GM12872 (cell line): ENCODE measurements at regions not wholly inside any gene's neighbourhood (a gene's known extent, or its start where the extent isn't known, plus 50 kb on each side); places are given as distances from the start of the nearest gene placed in this dataset.

Experiments
- TF ChIP-seq, protein P1 (sequence below): IDR thresholded peaks from 3 replicates; pipeline ENCODE4 v1.5.1; 2011; ENCODE audit warnings: low read depth, mild to moderate bottlenecking, low read length, moderate library complexity; ENCODE audit not compliant: insufficient read depth

DNA sequence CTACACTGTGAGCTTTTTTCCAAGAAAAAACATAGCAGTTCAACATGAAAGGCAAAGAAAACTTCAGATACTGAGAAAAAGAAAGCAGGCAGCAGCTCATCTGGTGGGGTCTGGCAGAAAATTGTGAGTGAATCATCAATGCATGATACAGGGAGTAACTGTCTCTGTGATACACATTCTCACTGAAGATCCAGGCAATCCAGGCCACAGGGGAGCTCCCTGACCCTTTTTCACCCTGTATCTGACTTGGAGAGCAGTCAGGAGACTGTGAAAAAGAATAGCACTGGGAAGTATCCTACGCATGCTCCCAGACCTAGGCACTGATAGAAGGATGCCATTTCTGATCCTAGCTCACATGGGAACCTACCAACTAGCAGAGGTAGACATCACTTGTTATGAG lies 269.8 kb downstream of the MBNL1 start:
- TF ChIP-seq, protein P1, sequence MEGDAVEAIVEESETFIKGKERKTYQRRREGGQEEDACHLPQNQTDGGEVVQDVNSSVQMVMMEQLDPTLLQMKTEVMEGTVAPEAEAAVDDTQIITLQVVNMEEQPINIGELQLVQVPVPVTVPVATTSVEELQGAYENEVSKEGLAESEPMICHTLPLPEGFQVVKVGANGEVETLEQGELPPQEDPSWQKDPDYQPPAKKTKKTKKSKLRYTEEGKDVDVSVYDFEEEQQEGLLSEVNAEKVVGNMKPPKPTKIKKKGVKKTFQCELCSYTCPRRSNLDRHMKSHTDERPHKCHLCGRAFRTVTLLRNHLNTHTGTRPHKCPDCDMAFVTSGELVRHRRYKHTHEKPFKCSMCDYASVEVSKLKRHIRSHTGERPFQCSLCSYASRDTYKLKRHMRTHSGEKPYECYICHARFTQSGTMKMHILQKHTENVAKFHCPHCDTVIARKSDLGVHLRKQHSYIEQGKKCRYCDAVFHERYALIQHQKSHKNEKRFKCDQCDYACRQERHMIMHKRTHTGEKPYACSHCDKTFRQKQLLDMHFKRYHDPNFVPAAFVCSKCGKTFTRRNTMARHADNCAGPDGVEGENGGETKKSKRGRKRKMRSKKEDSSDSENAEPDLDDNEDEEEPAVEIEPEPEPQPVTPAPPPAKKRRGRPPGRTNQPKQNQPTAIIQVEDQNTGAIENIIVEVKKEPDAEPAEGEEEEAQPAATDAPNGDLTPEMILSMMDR, result no peak

- TF ChIP-seq, protein P1, result peak; percentile 55
Observed at GRCh38 chr3:152539191-152539764, 270.5 kb downstream of the MBNL1 start.

DNA sequence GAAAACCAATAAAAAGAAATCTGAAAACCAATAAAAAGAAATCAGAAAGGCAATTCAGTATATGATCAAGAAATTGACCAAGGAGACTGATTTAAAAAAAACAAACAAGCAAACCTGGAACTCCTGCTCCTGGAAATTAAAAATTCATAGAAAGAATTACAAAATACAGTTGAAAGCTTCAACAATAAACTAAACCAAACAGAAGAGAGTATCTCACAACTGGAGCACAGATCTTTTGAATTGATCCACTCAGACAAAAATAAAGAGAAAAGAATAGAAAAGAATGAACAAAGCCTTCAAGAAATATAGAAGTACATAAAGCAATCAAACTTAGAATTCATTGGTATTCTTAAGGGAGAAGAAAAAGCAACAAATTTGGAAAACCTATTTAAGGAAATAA lies 271.4 kb downstream of the MBNL1 start:
- TF ChIP-seq, protein P1, result no peak

GRCh38 chr3:152547153-152547552 lies 278.4 kb downstream of the MBNL1 start:
- TF ChIP-seq, protein P1, result no peak

- TF ChIP-seq, protein P1, result no peak
Observed at GRCh38 chr3:152549263-152549662, 280.5 kb downstream of the MBNL1 start.

- TF ChIP-seq, protein P1, result no peak
Observed at GRCh38 chr3:152550284-152550683, 281.6 kb downstream of the MBNL1 start.

- TF ChIP-seq, protein P1, result no peak
Observed at GRCh38 chr3:152554980-152555379, 280.0 kb upstream of the P2RY1 start.
